ENCODE measurements at regions not wholly inside any gene's neighbourhood (a gene's known extent, or its start where the extent isn't known, plus 50 kb on each side); places are given as distances from the start of the nearest gene placed in this dataset.

DNA sequence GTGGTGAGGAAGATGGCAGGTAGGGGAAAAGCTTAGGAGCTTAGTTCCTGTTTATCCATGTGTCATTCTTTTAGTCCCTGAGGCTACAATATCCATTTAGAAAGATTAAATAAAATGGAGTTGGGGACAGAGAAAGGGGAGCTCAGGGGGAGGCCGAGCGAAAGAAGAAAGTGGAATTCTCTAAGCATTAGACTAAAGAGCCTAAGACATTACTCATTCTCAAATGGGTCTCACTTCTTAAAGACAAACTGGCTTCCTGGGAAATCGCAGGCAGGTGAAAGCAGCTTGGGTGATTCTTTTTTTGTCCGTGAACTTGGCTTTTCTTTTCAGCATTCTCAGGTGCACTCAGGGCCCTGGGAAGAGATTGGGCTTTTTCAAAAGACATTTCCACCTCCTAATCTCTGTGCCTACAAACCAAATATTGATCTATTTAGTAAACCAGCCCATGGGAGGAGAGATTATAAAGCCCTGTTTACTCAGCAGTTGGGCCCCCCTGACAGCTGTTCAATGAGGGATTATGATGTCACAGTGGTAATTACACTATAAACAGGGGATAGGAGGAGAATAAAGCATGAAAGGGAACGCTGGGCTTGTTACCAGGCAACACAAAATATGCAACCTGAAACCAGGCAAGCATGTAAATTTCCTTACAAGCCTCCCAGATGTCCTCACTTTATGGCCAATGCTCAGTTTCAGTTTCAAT is 584.0 kb downstream of the ACTL7B start:
- DNase-seq (ENCODE audit: low read depth, low spot score) (peak; percentile 7), FAIRE-seq (no peak)
- H3K4me3 ChIP-seq (replicated peaks in 1 of 3; ENCODE audit: insufficient read depth in 1 of 3, low read depth in 1 of 3, low read length in 3 of 3): no peak overlapping the region
- H3K27me3 ChIP-seq (ENCODE audit: control insufficient read depth in 2 of 2, insufficient read depth in 2 of 2, low read length in 2 of 2): no peaks in the 10 kb centered on the region
- H3K36me3 ChIP-seq (ENCODE audit: control insufficient read depth in 2 of 2, extremely low read depth in 1 of 2, insufficient read depth in 2 of 2, low read length in 2 of 2): no peaks in the 10 kb centered on the region
- H3K79me2 ChIP-seq (ENCODE audit: control insufficient read depth, insufficient read depth, low read length): no peaks in the 10 kb centered on the region
- H3K9me3 ChIP-seq (replicated peaks; ENCODE audit: control insufficient read depth, insufficient read depth, low read length): no peaks in the 10 kb centered on the region
- BruUV-seq (replicated peaks): no TSS peak
- dilution Hi-C loops (cut with MboI; ENCODE audit: extremely low pct_ligation_motif_present, low sequenced_read_pairs) (no loop called here), intact Hi-C loops (cut with micrococcal nuclease) (loop anchor here (1.0 to 10.0 kb wide), 6 partner anchors 146 to 806 kb away; no protein-coding TSS in a partner anchor)
- H3K4me1 ChIP-seq (ENCODE audit: control insufficient read depth, extremely low read depth, insufficient read depth, low read length): no peaks in the 10 kb centered on the region
- no peaks in the 10 kb centered on the region for H3K9me1 ChIP-seq (replicated peaks; ENCODE audit: control insufficient read depth, extremely low read depth, insufficient read depth, low read length)
- no peak overlapping the region for H3K27ac ChIP-seq (ENCODE audit: insufficient read depth, low read depth, low read length)
- H3K9ac ChIP-seq (replicated peaks; ENCODE audit: extremely low read depth, insufficient read depth, low read length): no peak overlapping the region
- ChIA-PET CTCF (interaction anchor here (0.5 to 4.1 kb wide), 23 partner anchors 9 to 806 kb away, joined by 3 to 30 read pairs (median 5); no protein-coding TSS in a partner anchor), POLR2A (no interaction called here)
- no peak for TF ChIP-seq POLR2A (IDR thresholded peaks at IDR 0.05; ENCODE audit: low read depth, low read length)
- TF ChIP-seq POLR2AphosphoS5 (IDR thresholded peaks at IDR 0.05; ENCODE audit: insufficient read depth, low read depth, low read length): no peak
- no peak for TF ChIP-seq FOS (IDR thresholded peaks at IDR 0.05; ENCODE audit: borderline replicate concordance, insufficient read depth, low read length)
- no peak for TF ChIP-seq EZH2 (IDR thresholded peaks at IDR 0.05; ENCODE audit: borderline replicate concordance, low read depth, low read length, severe bottlenecking)
- TF ChIP-seq, protein P1, sequence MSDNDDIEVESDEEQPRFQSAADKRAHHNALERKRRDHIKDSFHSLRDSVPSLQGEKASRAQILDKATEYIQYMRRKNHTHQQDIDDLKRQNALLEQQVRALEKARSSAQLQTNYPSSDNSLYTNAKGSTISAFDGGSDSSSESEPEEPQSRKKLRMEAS (IDR thresholded peaks at IDR 0.05; ENCODE audit: insufficient read depth, insufficient read length): no peak
- TF ChIP-seq JUN (IDR thresholded peaks at IDR 0.05; ENCODE audit: borderline replicate concordance, insufficient read depth, insufficient read length, low read depth): no peak
- TF ChIP-seq MYC (IDR thresholded peaks at IDR 0.05; ENCODE audit: low read depth, low read length): no peak
- TF ChIP-seq, protein P2, sequence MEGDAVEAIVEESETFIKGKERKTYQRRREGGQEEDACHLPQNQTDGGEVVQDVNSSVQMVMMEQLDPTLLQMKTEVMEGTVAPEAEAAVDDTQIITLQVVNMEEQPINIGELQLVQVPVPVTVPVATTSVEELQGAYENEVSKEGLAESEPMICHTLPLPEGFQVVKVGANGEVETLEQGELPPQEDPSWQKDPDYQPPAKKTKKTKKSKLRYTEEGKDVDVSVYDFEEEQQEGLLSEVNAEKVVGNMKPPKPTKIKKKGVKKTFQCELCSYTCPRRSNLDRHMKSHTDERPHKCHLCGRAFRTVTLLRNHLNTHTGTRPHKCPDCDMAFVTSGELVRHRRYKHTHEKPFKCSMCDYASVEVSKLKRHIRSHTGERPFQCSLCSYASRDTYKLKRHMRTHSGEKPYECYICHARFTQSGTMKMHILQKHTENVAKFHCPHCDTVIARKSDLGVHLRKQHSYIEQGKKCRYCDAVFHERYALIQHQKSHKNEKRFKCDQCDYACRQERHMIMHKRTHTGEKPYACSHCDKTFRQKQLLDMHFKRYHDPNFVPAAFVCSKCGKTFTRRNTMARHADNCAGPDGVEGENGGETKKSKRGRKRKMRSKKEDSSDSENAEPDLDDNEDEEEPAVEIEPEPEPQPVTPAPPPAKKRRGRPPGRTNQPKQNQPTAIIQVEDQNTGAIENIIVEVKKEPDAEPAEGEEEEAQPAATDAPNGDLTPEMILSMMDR (IDR thresholded peaks at IDR 0.05; ENCODE audit: extremely low read depth in 1 of 2, insufficient read depth in 1 of 2, low read depth in 1 of 2, low read length in 2 of 2): no peak
- no peak for TF ChIP-seq GATA2 (IDR thresholded peaks at IDR 0.05; ENCODE audit: insufficient read depth, insufficient read length, low read depth, low read length)
- no peaks in the 10 kb centered on the region for H4K20me1 ChIP-seq (replicated peaks; ENCODE audit: control insufficient read depth, extremely low read depth, insufficient read depth, low read length)
- no peak overlapping the region for H3K4me2 ChIP-seq (ENCODE audit: insufficient read depth, low read length)
- no peak overlapping the region for H2AFZ ChIP-seq (ENCODE audit: low read depth, low read length)

Data from endothelial cell of umbilical vein (primary cell).